B cell (primary cell): ENCODE measurements at regions not wholly inside any gene's neighbourhood (a gene's known extent, or its start where the extent isn't known, plus 50 kb on each side); places are given as distances from the start of the nearest gene placed in this dataset.

Experiments
- ATAC-seq: fragments of 200-7000 bp; cut with Tn5 transposase; one replicate; pipeline ENCODE4 v1.10.0; 2021; ENCODE audit warnings: low read depth, mild to moderate bottlenecking, moderate number of reproducible peaks, moderate library complexity
- CTCF ChIA-PET: fragments of 350-600 bp; sonication (Branson Sonifier 250); formaldehyde crosslinking; loops from one replicate; lab custom pipeline; 2021; ENCODE audit warnings: antibody characterized with exemption, inconsistent platforms; lab: Charles Lee
- POLR2A ChIA-PET: fragments of 350-600 bp; sonication (Branson Sonifier 250); formaldehyde crosslinking; loops from one replicate; lab custom pipeline; 2021; ENCODE audit warnings: antibody characterized with exemption; lab: Charles Lee
- DNase-seq: peaks from one replicate; pipeline ENCODE4 v3.0.0; 2013
- H2AFZ ChIP-seq: 2 replicates; pipeline ENCODE4 v1.6.1; 2012; ENCODE audit warnings: mild to moderate bottlenecking, low read depth, low read length; ENCODE audit not compliant: insufficient read depth, poor library complexity, severe bottlenecking
- H3K27ac ChIP-seq, 2 donors: 1 replicate in 1 of 2; 2 replicates in 1 of 2; pipeline ENCODE4 v1.5.1; 2012 to 2013; ENCODE audit warnings: low read length in 2 of 2, mild to moderate bottlenecking in 2 of 2, moderate library complexity in 1 of 2
- H3K27me3 ChIP-seq, 4 experiments: fragments of 200-600 bp in 1 of 4; sonication (generic) in 1 of 4; replicated peaks in 1 of 4; 1 replicate in 2 of 4; 2 replicates in 2 of 4; pipeline versions ENCODE4 v1.6.1 to v1.7.0; 2013 to 2016; ENCODE audit warnings: low read length in 3 of 4, mild to moderate bottlenecking in 2 of 4, mixed read lengths in 1 of 4, moderate library complexity in 1 of 4; ENCODE audit not compliant: insufficient read depth in 4 of 4, control insufficient read depth in 3 of 4; ENCODE audit errors: control extremely low read depth in 1 of 4
- H3K36me3 ChIP-seq, 2 experiments: replicated peaks in 1 of 2; 1 replicate in 1 of 2; 2 replicates in 1 of 2; pipeline versions ENCODE4 v1.6.1 to v1.7.1; 2013; ENCODE audit warnings: low read length in 1 of 2; ENCODE audit not compliant: insufficient read depth in 2 of 2, control insufficient read depth in 1 of 2; ENCODE audit errors: control extremely low read depth in 1 of 2, extremely low read depth in 1 of 2
- H3K4me1 ChIP-seq, 2 donors: fragments of 200-600 bp in 1 of 2; sonication (generic) in 1 of 2; 1 replicate in 1 of 2; 2 replicates in 1 of 2; pipeline versions ENCODE4 v1.5.1 to v1.6.1; 2013 to 2017; ENCODE audit warnings: low read length in 2 of 2; ENCODE audit not compliant: control insufficient read depth in 2 of 2, insufficient read depth in 2 of 2
- H3K4me2 ChIP-seq: replicated peaks from 2 replicates; pipeline ENCODE3; 2012; ENCODE audit warnings: mild to moderate bottlenecking, low read depth, low read length; ENCODE audit not compliant: poor library complexity, severe bottlenecking
- H3K4me3 ChIP-seq, 5 experiments: fragments of 200-600 bp in 1 of 5; sonication (generic) in 1 of 5; 1 replicate in 3 of 5; 2 replicates in 2 of 5; pipeline versions ENCODE4 v1.5.1 to v1.7.0; 2011 to 2016; ENCODE audit warnings: low read length in 4 of 5, mild to moderate bottlenecking in 4 of 5, low read depth in 2 of 5, control low read depth in 1 of 5, moderate library complexity in 1 of 5; ENCODE audit not compliant: insufficient read depth in 1 of 5; ENCODE audit errors: control extremely low read depth in 1 of 5, extremely low read depth in 1 of 5
- H3K79me2 ChIP-seq: fragments of 200-600 bp; sonication (generic); one replicate; pipeline ENCODE4 v1.6.0; 2016; ENCODE audit warnings: low read length; ENCODE audit not compliant: control insufficient read depth, insufficient read depth
- H3K9ac ChIP-seq: fragments of 200-600 bp; sonication (generic); 2 replicates; pipeline ENCODE4 v1.6.1; 2017; ENCODE audit warnings: mild to moderate bottlenecking, low read length, moderate library complexity
- H3K9me3 ChIP-seq, 3 donors: one replicate each; pipeline versions ENCODE4 v1.6.1 to v1.7.1; 2013; ENCODE audit warnings: low read length in 2 of 3; ENCODE audit not compliant: control insufficient read depth in 2 of 3, insufficient read depth in 1 of 3; ENCODE audit errors: control extremely low read depth in 1 of 3
- H4K20me1 ChIP-seq: 2 replicates; pipeline ENCODE4 v1.6.0; 2012; ENCODE audit warnings: mild to moderate bottlenecking, low read length; ENCODE audit not compliant: insufficient read depth, control insufficient read depth, poor library complexity, severe bottlenecking
- H3K27ac Mint-ChIP-seq: one replicate; pipeline ENCODE4 v1.8.0; 2021; ENCODE audit warnings: mixed read lengths
- H3K27me3 Mint-ChIP-seq: one replicate; pipeline ENCODE4 v1.8.0; 2021; ENCODE audit warnings: mixed read lengths
- H3K4me1 Mint-ChIP-seq: one replicate; pipeline ENCODE4 v1.8.0; 2021; ENCODE audit warnings: mixed read lengths
- H3K4me3 Mint-ChIP-seq: one replicate; pipeline ENCODE4 v1.8.0; 2021; ENCODE audit warnings: mixed read lengths
- H3K9me3 Mint-ChIP-seq: one replicate; pipeline ENCODE4 v1.8.0; 2022; ENCODE audit warnings: mixed read lengths; ENCODE audit not compliant: insufficient read depth
- CTCF ChIP-seq: fragments of 200-600 bp; IDR thresholded peaks from one replicate; pipeline ENCODE4 v1.8.0; 2022; ENCODE audit warnings: antibody characterized with exemption, mild to moderate bottlenecking
- EZH2 ChIP-seq: IDR thresholded peaks from 2 replicates; pipeline ENCODE4 v1.6.1; 2012; ENCODE audit warnings: borderline replicate concordance, low read depth, mild to moderate bottlenecking, moderate library complexity, low read length; ENCODE audit not compliant: insufficient read depth, poor library complexity, severe bottlenecking
- WGBS: methylation state at CpG from one replicate; pipeline ENCODE4 v1.1.5; 2013; ENCODE audit warnings: missing lambda C conversion rate; ENCODE audit not compliant: insufficient coverage; 5-methylcytosine and 5-hydroxymethylcytosine counted together
- intact Hi-C: fragments of 100-400 bp; cut with micrococcal nuclease; formaldehyde crosslinking; loops from one replicate; pipeline ENCODE4 v1.10.0; 2022

- POLR2A ChIA-PET = no interaction called here
- H4K20me1 ChIP-seq = no peaks in the 10 kb centered on the region
- H3K27ac Mint-ChIP-seq = no peak overlapping the region
- H3K27ac ChIP-seq = no peak overlapping the region
- no peak overlapping the region for H3K4me3 Mint-ChIP-seq
- CTCF ChIA-PET = no interaction called here
- no peaks in the 10 kb centered on the region for H3K9me3 ChIP-seq
- H3K27me3 Mint-ChIP-seq = peaks cover 19% of the 10 kb centered on the region
- H3K4me3 ChIP-seq = no peak overlapping the region
- WGBS = 43% methylated on average over 3 of the region's 7 CpGs
- H3K4me1 Mint-ChIP-seq = peaks cover 16% of the 10 kb centered on the region
- no peak overlapping the region for H3K4me2 ChIP-seq
- H3K79me2 ChIP-seq = no peaks in the 10 kb centered on the region
- DNase-seq = no peak
- no peaks in the 10 kb centered on the region for H3K36me3 ChIP-seq
- intact Hi-C loops = no loop called here
- ATAC-seq = no peak
- no peak overlapping the region for H2AFZ ChIP-seq
- peaks cover 4 to 6% of the 10 kb centered on the region in 2 donors for H3K4me1 ChIP-seq
- no peak for TF ChIP-seq EZH2
- TF ChIP-seq CTCF = no peak
- H3K9me3 Mint-ChIP-seq = no peaks in the 10 kb centered on the region
- no peak overlapping the region for H3K9ac ChIP-seq
- peaks cover 0 to 10% (median 3%) of the 10 kb centered on the region in 4 experiments for H3K27me3 ChIP-seq
These were observed 69.4 kb upstream of the ACSL1 start for GRCh38 chr4:184895012-184895695.

- TF ChIP-seq EZH2 = no peak
- TF ChIP-seq CTCF = no peak
- H2AFZ ChIP-seq = peak overlapping the region; percentile 66
- H3K4me3 ChIP-seq = peak overlapping the region in 1 of 5 experiments; percentile 12
- 52% methylated on average over 14 of the region's 19 CpGs for WGBS
- ChIA-PET CTCF (interaction anchor here (2.2 kb wide), 1 partner anchor 152 kb away, joined by 5 read pairs; no protein-coding TSS in a partner anchor), POLR2A (no interaction called here)
- H3K27ac ChIP-seq = no peak overlapping the region
- no peaks in the 10 kb centered on the region for H3K36me3 ChIP-seq
- H3K4me1 ChIP-seq = peaks cover 4 to 6% of the 10 kb centered on the region in 2 donors
- peaks cover 0 to 10% (median 1%) of the 10 kb centered on the region in 4 experiments for H3K27me3 ChIP-seq
- Mint-ChIP-seq H3K4me3 (peak overlapping the region; percentile 71), H3K4me1 (peaks cover 14% of the 10 kb centered on the region), H3K9me3 (no peaks in the 10 kb centered on the region), H3K27ac (no peak overlapping the region), H3K27me3 (peaks cover 16% of the 10 kb centered on the region)
- DNase-seq (peak; percentile 9), ATAC-seq (peak; percentile 63)
- intact Hi-C loops = no loop called here
- peak overlapping the region; percentile 12 for H3K9ac ChIP-seq
- H3K4me2 ChIP-seq = peak overlapping the region; percentile 59
- H4K20me1 ChIP-seq = no peaks in the 10 kb centered on the region
- H3K9me3 ChIP-seq = no peaks in the 10 kb centered on the region
- H3K79me2 ChIP-seq = no peaks in the 10 kb centered on the region
These were observed 71.3 kb upstream of the ACSL1 start for GRCh38 chr4:184896868-184897715.
